ENCODE measurements at regions not wholly inside any gene's neighbourhood (a gene's known extent, or its start where the extent isn't known, plus 50 kb on each side); places are given as distances from the start of the nearest gene placed in this dataset.
"Not testable (repeated sequence)": the region's sequence is repeated elsewhere in the genome, so short reads cannot be mapped to it uniquely, and the experiment has no call there.

GRCh38 chr13:80523134-80523533 is 182.2 kb upstream of the SPRY2 start:
- CTCF ChIA-PET, result no interaction called here
- POLR2A ChIA-PET, result no interaction called here

GRCh38 chr13:80522463-80522862 is 181.5 kb upstream of the SPRY2 start:
- H3K9me3 ChIP-seq; ATAC-seq; DNase-seq (ENCODE audit: low read depth in 1 of 2, low spot score in 1 of 2); CTCF ChIA-PET; H3K4me1 ChIP-seq; FAIRE-seq; H3K4me3 ChIP-seq; H3K27ac ChIP-seq; POLR2A ChIA-PET; H3K4me2 ChIP-seq: not testable (repeated sequence)
- 0% methylated on average over 1 of the region's 1 CpG for WGBS (ENCODE audit: missing lambda C conversion rate)

More at GRCh38 chr13:80523134-80523533, 182.2 kb upstream of the SPRY2 start:
- ATAC-seq, result no peak
- no peak overlapping the region for H3K4me2 ChIP-seq
- no peaks in the 10 kb centered on the region for H3K4me1 ChIP-seq
- H3K4me3 ChIP-seq, result no peak overlapping the region
- TF ChIP-seq HEYL (CRISPR knock-in tag; IDR thresholded peaks at IDR 0.05) (no peak), FOSB (CRISPR knock-in tag; IDR thresholded peaks at IDR 0.05) (no peak), POLR2AphosphoS2 (conservative IDR thresholded peaks at IDR 0.05; ENCODE audit: low read length) (no peak), NFE2L2 (conservative IDR thresholded peaks at IDR 0.05; ENCODE audit: low read length) (no peak), HOXB5 (CRISPR knock-in tag; IDR thresholded peaks at IDR 0.05) (no peak), E2F6 (IDR thresholded peaks at IDR 0.05; ENCODE audit: borderline replicate concordance, low read depth) (no peak), ZNF302 (CRISPR knock-in tag; IDR thresholded peaks at IDR 0.05) (no peak), MAZ (IDR thresholded peaks at IDR 0.05; ENCODE audit: borderline replicate concordance, low read depth, low read length) (no peak)
- no peaks in the 10 kb centered on the region for H3K9me3 ChIP-seq
- no peak for DNase-seq (ENCODE audit: low read depth in 1 of 2, low spot score in 1 of 2)
- no peak for FAIRE-seq
- no peak overlapping the region for H3K27ac ChIP-seq
- 82% methylated on average over 1 of the region's 1 CpG for WGBS (ENCODE audit: missing lambda C conversion rate)

- no peak for ATAC-seq
- WGBS (ENCODE audit: missing lambda C conversion rate), result 16% methylated on average over 8 of the region's 8 CpGs
- POLR2A ChIA-PET, result no interaction called here
Measured at GRCh38 chr13:80516818-80517348, 176.0 kb upstream of the SPRY2 start.

GRCh38 chr13:80515296-80515695 is 174.4 kb upstream of the SPRY2 start:
- CTCF ChIA-PET, result interaction anchor here (1.1 kb wide), 1 partner anchor 12 kb away, joined by 3 read pairs; no protein-coding TSS in a partner anchor
- no peaks in the 10 kb centered on the region for H3K4me1 ChIP-seq
- no peak for TF ChIP-seq EHF (CRISPR knock-in tag; IDR thresholded peaks at IDR 0.05)
- no peak for TF ChIP-seq CBX8 (IDR thresholded peaks at IDR 0.05)
- no peak for TF ChIP-seq JUN (IDR thresholded peaks at IDR 0.05)
- no peak for TF ChIP-seq RARB (CRISPR knock-in tag; IDR thresholded peaks at IDR 0.05)
- TF ChIP-seq FOSB (CRISPR knock-in tag; IDR thresholded peaks at IDR 0.05), result no peak
- no peak for TF ChIP-seq RAD21 (conservative IDR thresholded peaks at IDR 0.05 in 1 of 2, IDR thresholded peaks at IDR 0.05 in 1 of 2)
- TF ChIP-seq SMC3 (IDR thresholded peaks at IDR 0.05), result no peak
- TF ChIP-seq CEBPB (IDR thresholded peaks at IDR 0.05), result no peak
- no peak for TF ChIP-seq HOXB5 (CRISPR knock-in tag; IDR thresholded peaks at IDR 0.05)
- no peak for TF ChIP-seq NPAS2 (CRISPR knock-in tag; IDR thresholded peaks at IDR 0.05; ENCODE audit: borderline replicate concordance)
- TF ChIP-seq ZNF302 (CRISPR knock-in tag; IDR thresholded peaks at IDR 0.05), result no peak
- TF ChIP-seq RNF2 (IDR thresholded peaks at IDR 0.05; ENCODE audit: borderline replicate concordance, low read depth), result no peak
- no peak for TF ChIP-seq USF2 (IDR thresholded peaks at IDR 0.05)
- TF ChIP-seq REST (IDR thresholded peaks at IDR 0.05), result no peak
- no peak for TF ChIP-seq ZFP36 (IDR thresholded peaks at IDR 0.05; ENCODE audit: borderline replicate concordance, partially characterized antibody)
- no peak for TF ChIP-seq ELK1 (IDR thresholded peaks at IDR 0.05; ENCODE audit: low read depth, low read length)

More at GRCh38 chr13:80516818-80517348, 176.0 kb upstream of the SPRY2 start:
- FAIRE-seq (no peak), DNase-seq (ENCODE audit: low read depth in 1 of 2, low spot score in 1 of 2) (no peak)
- CTCF ChIA-PET, result no interaction called here
- Histone ChIP-seq H3K4me1 (no peaks in the 10 kb centered on the region), H3K4me3 (no peak overlapping the region), H3K27ac (no peak overlapping the region), H3K4me2 (no peak overlapping the region), H3K9me3 (no peaks in the 10 kb centered on the region; the same call in 2 of the 3 replicates)
- TF ChIP-seq POLR2A (IDR thresholded peaks at IDR 0.05; ENCODE audit: low read length), result no peak
- no peak for TF ChIP-seq TP53 (CRISPR knock-in tag; IDR thresholded peaks at IDR 0.05)
- no peak for TF ChIP-seq ATOH8 (CRISPR knock-in tag; IDR thresholded peaks at IDR 0.05; ENCODE audit: low read depth)
- TF ChIP-seq RARB (CRISPR knock-in tag; IDR thresholded peaks at IDR 0.05), result no peak

More at GRCh38 chr13:80515296-80515695, 174.4 kb upstream of the SPRY2 start:
- ATAC-seq (no peak), FAIRE-seq (no peak), DNase-seq (ENCODE audit: low read depth in 1 of 2, low spot score in 1 of 2) (no peak)
- Histone ChIP-seq H3K9me3 (no peaks in the 10 kb centered on the region; the same call in 2 of the 3 replicates), H3K27ac (no peak overlapping the region), H3K4me3 (no peak overlapping the region), H3K4me2 (no peak overlapping the region)
- WGBS (ENCODE audit: missing lambda C conversion rate), result 30% methylated on average over 4 of the region's 4 CpGs
- POLR2A ChIA-PET, result no interaction called here

All from A549 (cell line).